DOHH2 (cell line): ENCODE measurements at regions not wholly inside any gene's neighbourhood (a gene's known extent, or its start where the extent isn't known, plus 50 kb on each side); places are given as distances from the start of the nearest gene placed in this dataset.

Experiments used
- EZH2phosphoT487 ChIP-seq: fragments of 200-600 bp; sonication (generic); IDR thresholded peaks from 2 replicates; pipeline ENCODE4 v1.6.1; 2017; ENCODE audit warnings: borderline replicate concordance, mild to moderate bottlenecking, antibody characterized with exemption, low read length, moderate library complexity, mixed read lengths
- TF ChIP-seq, protein P1 (sequence below): fragments of 200-600 bp; sonication (generic); IDR thresholded peaks from one replicate; pipeline ENCODE4 v1.5.1; 2014; ENCODE audit warnings: antibody characterized with exemption, mild to moderate bottlenecking, low read depth, low read length; ENCODE audit not compliant: poor library complexity, severe bottlenecking

DNA sequence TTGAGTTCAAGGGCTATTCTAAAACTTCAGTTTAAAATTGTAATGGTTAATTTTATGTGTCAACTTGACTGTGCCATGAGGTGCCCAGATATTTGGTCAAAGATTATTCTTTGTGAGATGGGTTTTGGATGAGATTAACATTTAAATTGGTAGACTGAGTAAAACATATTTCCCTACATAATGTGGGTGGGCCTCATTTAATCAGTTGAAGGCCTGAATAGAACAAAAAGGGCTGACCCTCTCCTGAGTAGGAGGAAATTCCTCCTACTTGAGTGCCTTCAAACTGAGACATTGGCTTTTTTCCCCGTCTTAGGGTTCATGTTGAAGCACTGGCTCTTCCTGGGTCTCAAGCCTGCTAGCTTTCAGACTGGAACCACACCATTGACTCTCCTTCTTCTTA is 89.6 kb upstream of the FAM9A start:
- no peak for TF ChIP-seq EZH2phosphoT487
- TF ChIP-seq, protein P1, sequence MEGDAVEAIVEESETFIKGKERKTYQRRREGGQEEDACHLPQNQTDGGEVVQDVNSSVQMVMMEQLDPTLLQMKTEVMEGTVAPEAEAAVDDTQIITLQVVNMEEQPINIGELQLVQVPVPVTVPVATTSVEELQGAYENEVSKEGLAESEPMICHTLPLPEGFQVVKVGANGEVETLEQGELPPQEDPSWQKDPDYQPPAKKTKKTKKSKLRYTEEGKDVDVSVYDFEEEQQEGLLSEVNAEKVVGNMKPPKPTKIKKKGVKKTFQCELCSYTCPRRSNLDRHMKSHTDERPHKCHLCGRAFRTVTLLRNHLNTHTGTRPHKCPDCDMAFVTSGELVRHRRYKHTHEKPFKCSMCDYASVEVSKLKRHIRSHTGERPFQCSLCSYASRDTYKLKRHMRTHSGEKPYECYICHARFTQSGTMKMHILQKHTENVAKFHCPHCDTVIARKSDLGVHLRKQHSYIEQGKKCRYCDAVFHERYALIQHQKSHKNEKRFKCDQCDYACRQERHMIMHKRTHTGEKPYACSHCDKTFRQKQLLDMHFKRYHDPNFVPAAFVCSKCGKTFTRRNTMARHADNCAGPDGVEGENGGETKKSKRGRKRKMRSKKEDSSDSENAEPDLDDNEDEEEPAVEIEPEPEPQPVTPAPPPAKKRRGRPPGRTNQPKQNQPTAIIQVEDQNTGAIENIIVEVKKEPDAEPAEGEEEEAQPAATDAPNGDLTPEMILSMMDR: no peak
